ENCODE measurements at regions not wholly inside any gene's neighbourhood (a gene's known extent, or its start where the extent isn't known, plus 50 kb on each side); places are given as distances from the start of the nearest gene placed in this dataset.
"Not testable (repeated sequence)": the region's sequence is repeated elsewhere in the genome, so short reads cannot be mapped to it uniquely, and the experiment has no call there.

DNA sequence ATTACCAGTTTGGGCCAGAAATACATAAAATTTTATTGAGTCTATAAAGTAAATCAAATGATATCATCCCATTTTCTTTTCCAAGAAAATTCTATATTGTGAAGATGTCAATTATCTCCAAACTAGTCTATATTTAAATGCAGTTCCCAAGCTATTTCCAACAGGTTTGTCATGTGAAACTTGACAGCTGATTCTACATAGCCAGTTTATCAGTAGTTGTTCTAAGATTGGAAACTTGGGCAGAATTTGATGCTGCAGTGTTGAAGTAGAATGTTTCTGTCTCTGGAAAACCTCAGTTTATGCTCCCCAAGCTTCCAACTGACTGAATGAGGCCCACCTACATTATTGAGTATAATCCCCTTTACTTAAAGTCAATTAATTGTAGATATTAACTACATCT, 994.1 kb downstream of the PCDH7 start:
- DNase-seq (ENCODE audit: low spot score), result no peak
- H3K4me3 ChIP-seq, result no peak overlapping the region
- TF ChIP-seq, protein P1, sequence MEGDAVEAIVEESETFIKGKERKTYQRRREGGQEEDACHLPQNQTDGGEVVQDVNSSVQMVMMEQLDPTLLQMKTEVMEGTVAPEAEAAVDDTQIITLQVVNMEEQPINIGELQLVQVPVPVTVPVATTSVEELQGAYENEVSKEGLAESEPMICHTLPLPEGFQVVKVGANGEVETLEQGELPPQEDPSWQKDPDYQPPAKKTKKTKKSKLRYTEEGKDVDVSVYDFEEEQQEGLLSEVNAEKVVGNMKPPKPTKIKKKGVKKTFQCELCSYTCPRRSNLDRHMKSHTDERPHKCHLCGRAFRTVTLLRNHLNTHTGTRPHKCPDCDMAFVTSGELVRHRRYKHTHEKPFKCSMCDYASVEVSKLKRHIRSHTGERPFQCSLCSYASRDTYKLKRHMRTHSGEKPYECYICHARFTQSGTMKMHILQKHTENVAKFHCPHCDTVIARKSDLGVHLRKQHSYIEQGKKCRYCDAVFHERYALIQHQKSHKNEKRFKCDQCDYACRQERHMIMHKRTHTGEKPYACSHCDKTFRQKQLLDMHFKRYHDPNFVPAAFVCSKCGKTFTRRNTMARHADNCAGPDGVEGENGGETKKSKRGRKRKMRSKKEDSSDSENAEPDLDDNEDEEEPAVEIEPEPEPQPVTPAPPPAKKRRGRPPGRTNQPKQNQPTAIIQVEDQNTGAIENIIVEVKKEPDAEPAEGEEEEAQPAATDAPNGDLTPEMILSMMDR (IDR thresholded peaks at IDR 0.05), result no peak
- H3K27ac ChIP-seq, result no peak overlapping the region

DNA sequence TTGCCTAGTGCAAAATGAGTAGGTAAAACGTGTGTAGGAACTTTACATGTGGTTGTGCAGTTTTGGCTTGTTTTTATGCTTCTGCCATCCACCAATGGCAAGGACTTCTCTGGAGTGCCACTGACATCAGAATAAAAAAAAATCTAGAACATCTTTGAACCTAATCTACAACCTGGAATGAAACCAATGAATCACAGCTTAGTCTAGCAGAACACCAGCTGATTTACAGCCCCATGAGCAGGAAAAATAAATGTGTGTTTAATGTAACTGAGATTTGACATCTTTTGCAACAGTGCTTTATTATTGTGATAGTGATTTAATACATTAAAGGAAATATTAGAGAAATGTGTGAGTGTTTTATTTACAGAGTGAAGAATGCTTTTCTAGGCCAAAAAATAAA, 995.1 kb downstream of the PCDH7 start:
- Histone ChIP-seq H3K4me3 (no peak overlapping the region), H3K27ac (no peak overlapping the region)
- TF ChIP-seq, protein P1 (IDR thresholded peaks at IDR 0.05), result no peak
- DNase-seq (ENCODE audit: low spot score), result no peak

DNA sequence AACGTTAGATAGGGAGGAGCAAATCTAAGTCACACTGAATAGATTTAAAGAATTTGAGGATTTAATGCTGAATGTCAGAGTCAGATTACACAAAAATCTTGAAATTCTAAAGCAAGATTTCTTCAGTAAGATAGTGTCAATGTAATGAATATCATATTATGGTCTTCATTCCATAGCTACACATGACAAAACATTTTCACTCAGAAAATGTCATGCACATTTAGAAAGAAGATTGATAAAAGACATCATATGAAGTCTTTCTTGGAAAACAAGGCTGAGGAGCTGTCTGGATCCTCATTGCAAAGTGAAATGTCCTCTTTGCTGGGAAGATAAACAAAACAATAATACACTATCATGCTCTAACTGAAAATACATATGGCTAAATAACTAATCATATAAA, 1006.9 kb downstream of the PCDH7 start:
- DNase-seq (ENCODE audit: low spot score), result no peak
- Histone ChIP-seq H3K4me3 (no peak overlapping the region), H3K27ac (no peak overlapping the region)
- TF ChIP-seq, protein P1 (IDR thresholded peaks at IDR 0.05), result no peak

DNA sequence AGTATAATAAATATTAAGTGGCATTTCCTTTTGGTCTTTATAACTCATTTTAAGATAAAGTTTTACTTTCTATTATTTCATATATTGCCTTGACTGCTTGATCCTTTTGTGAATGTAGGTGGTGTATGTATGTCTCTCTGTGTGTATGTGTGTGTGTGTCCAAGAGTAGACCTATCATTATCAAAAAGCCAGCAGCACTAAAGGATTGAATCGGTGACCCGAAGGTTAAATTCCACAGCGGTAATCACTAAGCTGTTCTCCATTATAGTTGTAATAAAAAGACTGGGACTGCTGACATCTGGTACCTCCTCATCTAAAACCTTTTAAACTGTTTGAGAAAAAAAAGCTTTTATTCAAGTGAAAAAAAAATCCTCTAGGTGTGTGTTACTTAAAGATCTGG, 1014.8 kb downstream of the PCDH7 start:
- Histone ChIP-seq H3K27ac (no peak overlapping the region), H3K4me3 (no peak overlapping the region)
- DNase-seq (ENCODE audit: low spot score), result no peak
- TF ChIP-seq, protein P1 (IDR thresholded peaks at IDR 0.05), result no peak

DNA sequence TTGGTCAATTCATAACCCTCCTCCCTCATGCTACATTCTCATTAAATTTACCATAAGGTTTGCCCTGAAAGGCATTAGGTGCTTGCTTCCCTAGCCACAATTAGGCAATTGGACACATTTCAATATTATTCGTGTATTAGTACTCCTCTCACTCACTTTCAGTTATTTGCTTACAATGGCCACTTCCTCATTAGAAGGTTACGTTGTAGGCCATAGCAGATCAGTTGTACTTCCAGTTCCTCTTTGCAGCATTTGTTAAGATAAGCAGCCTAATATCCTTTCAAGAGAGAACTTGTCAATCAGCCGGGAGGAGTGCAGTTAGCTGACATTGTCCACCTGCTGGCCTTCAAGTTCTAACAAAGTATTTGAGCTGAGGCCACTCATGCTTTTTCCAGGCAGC, 1017.2 kb downstream of the PCDH7 start:
- Histone ChIP-seq H3K27ac (no peak overlapping the region), H3K4me3 (no peak overlapping the region)
- no peak for DNase-seq (ENCODE audit: low spot score)
- TF ChIP-seq, protein P1 (IDR thresholded peaks at IDR 0.05), result no peak

DNA sequence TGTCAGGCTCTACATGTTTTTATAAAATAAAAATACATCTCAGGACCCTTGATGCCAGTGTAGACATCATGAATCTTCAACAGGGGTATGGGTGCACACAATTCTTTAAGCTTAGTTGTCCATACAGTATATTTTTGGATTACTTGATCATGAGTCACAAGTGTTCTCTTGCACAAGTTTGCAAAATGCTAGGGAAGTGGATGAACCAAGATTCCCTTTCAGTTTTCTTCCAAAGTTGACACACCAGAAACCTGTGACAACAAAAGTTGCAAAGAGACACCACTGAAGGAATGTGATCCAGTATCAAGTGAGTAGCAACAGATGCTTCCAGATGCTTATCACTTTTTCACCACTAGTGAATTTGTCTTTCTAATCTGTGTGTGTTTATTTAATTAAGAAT, 1021.2 kb downstream of the PCDH7 start:
- TF ChIP-seq, protein P1 (IDR thresholded peaks at IDR 0.05), result no peak
- H3K27ac ChIP-seq, result no peak overlapping the region
- no peak for DNase-seq (ENCODE audit: low spot score)

GRCh38 chr4:31748382-31748781, 1028.2 kb downstream of the PCDH7 start:
- DNase-seq (ENCODE audit: low spot score), result no peak
- no peak overlapping the region for H3K4me3 ChIP-seq
- no peak overlapping the region for H3K27ac ChIP-seq
- TF ChIP-seq, protein P1 (IDR thresholded peaks at IDR 0.05), result no peak

More for the DNA sequence above, 1021.2 kb downstream of the PCDH7 start:
- no peak overlapping the region for H3K4me3 ChIP-seq

DNA sequence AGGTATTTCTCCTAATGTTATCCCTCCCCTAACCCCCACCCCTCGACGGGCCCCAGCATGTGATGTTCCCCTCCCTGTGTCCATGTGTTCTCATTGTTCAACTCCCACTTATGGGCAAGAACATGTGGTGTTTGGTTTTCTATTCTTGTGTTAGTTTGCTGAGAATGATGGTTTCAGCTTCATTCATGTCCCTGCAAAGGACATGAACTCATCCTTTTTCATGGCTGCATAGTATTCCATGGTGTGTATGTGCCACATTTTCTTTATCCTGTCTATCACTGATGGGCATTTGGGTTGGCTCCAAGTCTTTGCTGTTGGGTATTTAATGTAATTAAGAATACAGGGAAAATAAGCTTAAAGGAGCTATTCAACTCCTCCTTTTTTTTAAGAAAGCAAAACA, 1030.4 kb downstream of the PCDH7 start:
- not testable (repeated sequence) for H3K27ac ChIP-seq; H3K4me3 ChIP-seq; DNase-seq (ENCODE audit: low spot score)
